NCI-H2196 (cell line): ENCODE measurements at regions not wholly inside any gene's neighbourhood (a gene's known extent, or its start where the extent isn't known, plus 50 kb on each side); places are given as distances from the start of the nearest gene placed in this dataset.
A peak's percentile ranks its signal among the peaks of the same experiment; 100 is the strongest.

ENCODE experiments used
- DNase-seq: peaks from one replicate; lab custom pipeline; 2025; ENCODE audit not compliant: unreplicated experiment; lab: John Stamatoyannopoulos, UW

- DNase-seq: no peak
Observed at GRCh38 chr15:75131269-75131643, 70.4 kb upstream of the C15orf39 start.

GRCh38 chr15:75134748-75135147 lies 66.9 kb upstream of the C15orf39 start:
- no peak for DNase-seq

DNA sequence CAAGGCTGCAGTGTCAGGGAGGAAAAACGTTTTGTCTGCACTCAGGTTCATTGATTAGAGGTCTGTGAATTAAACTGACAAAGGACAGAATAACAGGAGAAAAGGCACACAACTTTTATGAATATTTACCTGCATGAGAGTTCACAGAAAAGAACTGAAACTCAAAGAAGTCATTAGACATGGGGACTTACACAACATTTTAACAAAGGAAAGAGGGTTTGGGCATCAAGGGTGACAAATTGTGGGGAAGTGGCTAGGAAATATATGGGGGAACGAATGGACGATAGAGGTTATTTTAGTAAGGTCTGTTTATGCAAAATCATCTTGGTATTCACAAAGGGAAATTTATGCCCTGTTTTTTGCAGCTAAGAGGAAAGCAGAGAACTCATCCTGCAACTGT lies 65.6 kb upstream of the C15orf39 start:
- DNase-seq: no peak

DNA sequence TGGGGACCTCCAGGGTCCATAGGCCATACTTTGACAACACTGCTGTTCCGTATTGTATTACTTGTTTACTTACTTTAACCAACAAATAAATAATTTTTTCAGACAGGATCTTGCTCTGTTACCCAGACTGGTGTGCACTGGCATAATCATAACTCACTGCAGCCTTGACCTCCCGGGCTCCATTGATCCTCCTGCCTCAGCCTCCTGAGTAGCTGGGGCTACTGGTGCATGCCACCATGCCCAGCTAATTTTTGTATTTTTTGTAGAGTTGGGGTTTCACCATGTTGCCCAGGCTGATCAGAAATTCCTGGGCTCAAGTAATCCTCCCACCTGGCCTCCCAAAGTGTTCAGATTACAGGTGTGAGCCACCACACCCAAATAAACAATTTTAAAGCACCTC lies 64.9 kb upstream of the C15orf39 start:
- no peak for DNase-seq

DNA sequence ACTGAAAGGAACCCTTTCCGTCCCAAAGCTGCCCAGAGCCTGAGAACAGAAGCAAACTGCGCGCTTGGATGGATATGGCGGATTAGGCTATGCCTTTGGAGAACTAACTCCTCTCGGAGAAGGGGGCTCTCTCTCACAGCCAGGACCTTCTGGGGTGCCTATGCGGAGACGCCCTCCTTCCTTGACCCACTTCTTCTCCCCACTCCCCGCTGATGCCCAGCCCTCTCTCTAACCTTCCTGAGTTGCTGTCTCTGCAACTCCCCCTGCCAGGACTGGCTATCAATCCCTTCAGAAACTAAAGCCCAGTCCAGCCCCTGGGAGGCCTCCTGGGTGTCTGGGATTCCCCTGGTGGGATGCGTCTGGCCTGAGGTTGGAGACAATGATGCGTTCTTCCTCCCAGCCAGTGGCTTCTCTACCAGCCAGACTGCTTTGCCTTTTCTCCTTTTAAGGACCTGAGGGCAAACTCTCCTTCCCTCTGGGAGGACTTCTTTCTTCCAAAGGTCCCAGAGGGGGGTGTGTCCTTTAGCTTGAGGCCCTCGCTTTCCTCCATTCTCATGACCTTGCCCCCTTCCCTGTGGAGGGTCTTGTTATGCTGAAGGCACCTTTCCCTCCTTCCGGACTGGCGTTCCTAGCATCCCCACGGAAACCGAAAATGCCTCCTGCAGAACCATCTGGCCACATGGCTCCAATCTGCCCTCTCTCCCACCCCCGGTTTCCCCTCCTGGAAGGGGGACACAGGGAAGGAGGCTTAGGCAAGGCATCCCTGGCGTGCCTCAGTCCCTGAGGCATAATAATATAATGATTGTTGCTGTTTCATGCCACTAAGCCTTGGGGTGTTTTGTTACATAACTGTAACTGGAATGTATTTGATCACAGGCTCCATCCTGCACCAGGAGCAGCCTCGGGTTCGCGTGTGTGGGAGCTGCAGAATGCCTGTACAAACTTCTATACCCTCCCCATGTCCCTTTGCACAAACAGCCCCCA lies 63.4 kb upstream of the C15orf39 start:
- DNase-seq: no peak

- no peak for DNase-seq
Observed at GRCh38 chr15:75140080-75140879, 61.4 kb upstream of the C15orf39 start.

GRCh38 chr15:75142499-75142898 lies 59.2 kb upstream of the C15orf39 start:
- DNase-seq: no peak

- peak; percentile 2 for DNase-seq
Observed at GRCh38 chr15:75143738-75144334, 57.8 kb upstream of the C15orf39 start.

- no peak for DNase-seq
Observed at GRCh38 chr15:75145027-75145841, 56.4 kb upstream of the C15orf39 start.

DNA sequence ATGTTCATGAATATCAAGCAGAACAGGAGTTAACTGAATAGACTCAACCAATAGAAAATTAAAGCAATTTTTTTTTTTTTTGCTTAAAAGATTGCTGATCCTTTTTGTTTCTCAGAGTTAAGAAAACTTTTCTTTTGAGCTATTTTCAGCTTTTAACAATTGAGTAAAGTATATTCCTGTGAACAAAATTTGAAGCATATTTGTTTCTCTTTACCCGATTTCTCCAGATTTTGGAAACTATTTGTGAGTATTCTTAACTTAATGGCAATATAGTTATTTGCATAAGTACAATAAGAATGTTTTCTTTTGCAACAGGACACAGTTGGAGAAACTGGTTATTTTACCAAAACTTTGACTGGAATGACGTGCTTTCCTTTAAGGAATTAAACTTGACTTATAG lies 53.4 kb upstream of the C15orf39 start:
- no peak for DNase-seq

DNA sequence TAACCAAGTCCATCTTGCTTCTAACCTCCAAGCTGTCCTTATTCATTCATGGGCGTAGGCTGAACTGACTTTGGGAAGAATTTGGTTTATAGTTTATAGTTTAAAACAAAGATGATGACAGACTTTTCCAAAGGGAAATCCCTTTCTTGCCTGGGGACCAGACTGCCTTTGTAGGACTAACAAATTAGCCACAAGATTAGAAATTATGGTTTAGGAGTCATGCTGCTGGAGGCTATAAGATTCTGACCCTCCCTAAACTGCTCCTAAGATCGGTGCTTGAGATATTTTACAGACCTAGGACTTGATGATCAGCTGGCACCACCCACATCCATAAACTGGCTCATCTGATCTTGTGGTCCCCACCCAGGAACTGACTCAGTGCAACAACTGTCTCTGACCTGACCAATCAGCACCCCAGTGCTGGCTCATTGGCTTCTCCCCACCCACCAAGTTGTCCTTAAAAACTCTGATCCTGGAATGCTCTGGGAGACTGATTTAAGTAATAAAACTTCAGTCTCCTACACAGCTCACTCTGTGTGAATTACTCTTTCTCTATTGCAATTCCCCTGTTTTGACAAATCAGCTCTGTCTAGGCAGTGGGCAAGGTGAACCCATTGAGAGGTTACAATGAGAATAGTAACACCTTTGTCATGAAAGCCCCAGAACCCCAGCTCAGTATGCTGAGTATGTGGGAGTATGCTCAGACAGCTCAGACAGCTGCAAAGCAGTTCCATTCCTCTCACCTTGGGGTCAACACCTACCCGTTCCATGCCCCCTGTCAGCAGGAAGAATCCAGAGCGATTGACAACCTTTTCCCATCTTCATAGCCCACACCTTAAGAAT lies 51.6 kb upstream of the C15orf39 start:
- no peak for DNase-seq

DNA sequence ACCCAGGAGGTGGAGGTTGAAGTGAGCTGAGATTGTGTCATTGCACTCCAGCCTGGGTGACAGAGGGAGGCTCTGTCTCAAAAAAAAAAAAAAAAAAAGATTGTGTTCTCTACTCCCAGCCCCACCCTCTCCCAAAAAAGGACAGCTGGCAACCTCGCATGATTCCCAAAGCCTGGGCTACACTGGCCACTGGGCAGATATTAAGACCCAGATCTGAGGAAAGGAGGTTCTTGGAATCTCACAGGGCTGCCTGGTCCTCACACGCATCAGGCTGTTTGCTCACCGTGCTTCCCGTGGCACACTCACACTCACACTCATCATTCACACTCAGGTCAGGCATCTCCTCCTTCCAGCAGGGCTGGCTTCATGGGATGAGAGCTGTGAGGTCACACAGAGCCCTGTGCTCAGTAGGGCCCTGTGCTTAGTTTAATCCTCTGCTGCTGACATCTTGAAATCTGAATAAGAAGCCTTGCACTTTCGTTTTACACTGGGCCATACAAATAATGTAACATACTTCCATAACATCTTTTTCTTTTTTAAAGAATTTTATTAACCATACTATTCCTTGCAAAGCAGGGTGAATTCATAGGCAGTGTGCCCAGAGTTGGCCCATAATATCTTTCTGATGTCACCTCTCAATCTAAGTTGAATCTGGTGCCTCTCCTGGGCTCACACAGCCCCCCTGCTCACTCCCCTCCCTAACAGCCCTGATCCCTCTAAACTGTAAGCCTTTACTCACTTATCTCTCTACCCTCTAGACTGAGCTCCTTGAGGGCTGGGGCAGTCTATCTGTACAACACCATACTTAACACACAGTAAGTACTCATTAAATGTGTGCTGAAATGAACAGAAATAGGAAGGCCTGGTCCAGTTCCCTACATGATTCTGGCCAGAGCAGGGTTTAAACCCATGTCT lies 50.2 kb upstream of the C15orf39 start:
- DNase-seq: no peak
